Activated CD4-positive, alpha-beta T cell treated with anti-CD3 and anti-CD28 coated beads, Interleukin-2, amount 50 U/mL, for 16 hours (primary cell): ENCODE measurements at regions not wholly inside any gene's neighbourhood (a gene's known extent, or its start where the extent isn't known, plus 50 kb on each side); places are given as distances from the start of the nearest gene placed in this dataset.

Experiments
- DNase-seq: peaks from one replicate; pipeline ENCODE4 v3.0.0-alpha.2; 2020

- peak; percentile 66 for DNase-seq
Measured at GRCh38 chr1:39109644-39110043, 83.5 kb downstream of the NDUFS5 start.

GRCh38 chr1:39110325-39110851 lies 84.2 kb downstream of the NDUFS5 start:
- peak; percentile 36 for DNase-seq

GRCh38 chr1:39110882-39111281 lies 84.7 kb downstream of the NDUFS5 start:
- no peak for DNase-seq

GRCh38 chr1:39113109-39113743 lies 87.1 kb downstream of the NDUFS5 start:
- no peak for DNase-seq

- DNase-seq, result peak; percentile 32
Measured at GRCh38 chr1:39115271-39116110, 89.0 kb upstream of the MACF1 start.

GRCh38 chr1:39116116-39116607 lies 88.3 kb upstream of the MACF1 start:
- no peak for DNase-seq

GRCh38 chr1:39116860-39117728 lies 87.4 kb upstream of the MACF1 start:
- no peak for DNase-seq

GRCh38 chr1:39117899-39118450 lies 86.5 kb upstream of the MACF1 start:
- no peak for DNase-seq

GRCh38 chr1:39122056-39122455 lies 82.4 kb upstream of the MACF1 start:
- DNase-seq, result no peak

- DNase-seq, result no peak
Measured at GRCh38 chr1:39124282-39124681, 80.2 kb upstream of the MACF1 start.

GRCh38 chr1:39127513-39127912 lies 77.0 kb upstream of the MACF1 start:
- DNase-seq, result no peak

- DNase-seq, result no peak
Measured at GRCh38 chr1:39128126-39128525, 76.4 kb upstream of the MACF1 start.

GRCh38 chr1:39128959-39129358 lies 75.5 kb upstream of the MACF1 start:
- no peak for DNase-seq

GRCh38 chr1:39129514-39129913 lies 75.0 kb upstream of the MACF1 start:
- no peak for DNase-seq

GRCh38 chr1:39130325-39130724 lies 74.2 kb upstream of the MACF1 start:
- no peak for DNase-seq

GRCh38 chr1:39131940-39132339 lies 72.6 kb upstream of the MACF1 start:
- no peak for DNase-seq

GRCh38 chr1:39132505-39133339 lies 71.8 kb upstream of the MACF1 start:
- DNase-seq, result no peak

GRCh38 chr1:39133340-39133684 lies 71.2 kb upstream of the MACF1 start:
- DNase-seq, result no peak

GRCh38 chr1:39134768-39135333 lies 69.6 kb upstream of the MACF1 start:
- no peak for DNase-seq

- DNase-seq, result no peak
Measured at GRCh38 chr1:39136638-39137037, 67.9 kb upstream of the MACF1 start.

GRCh38 chr1:39139723-39140360 lies 64.7 kb upstream of the MACF1 start:
- DNase-seq, result no peak
